HCEC 1CT (cell line): ENCODE measurements at regions not wholly inside any gene's neighbourhood (a gene's known extent, or its start where the extent isn't known, plus 50 kb on each side); places are given as distances from the start of the nearest gene placed in this dataset.
"Not testable (repeated sequence)": the region's sequence is repeated elsewhere in the genome, so short reads cannot be mapped to it uniquely, and the experiment has no call there.

ENCODE experiments used
- DNase-seq: peaks from one replicate; pipeline ENCODE4 v3.0.0-alpha.2; 2017

DNA sequence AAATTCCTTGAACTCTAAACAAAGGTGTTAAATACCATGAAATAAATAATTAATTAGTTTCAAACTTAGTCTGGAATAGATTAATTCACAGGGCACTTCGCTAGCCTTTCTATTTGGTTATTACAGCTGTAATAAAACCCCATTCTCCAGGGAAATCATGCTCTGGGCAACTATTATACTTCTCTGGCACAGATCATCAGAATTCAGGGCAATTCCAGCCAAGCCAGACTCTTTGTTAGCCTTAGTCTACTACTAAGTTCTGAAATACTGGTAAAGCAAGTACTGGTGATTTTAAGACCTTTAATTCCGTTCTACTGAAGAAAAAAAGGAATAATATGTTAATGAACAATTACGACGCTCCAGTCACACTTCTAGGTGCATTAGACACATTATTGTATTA is 123.4 kb upstream of the PDE1A start:
- DNase-seq = no peak

- not testable (repeated sequence) for DNase-seq
These were observed 125.4 kb upstream of the PDE1A start for GRCh38 chr2:182552232-182552631.

GRCh38 chr2:182552785-182553184 is 125.9 kb upstream of the PDE1A start:
- not testable (repeated sequence) for DNase-seq

DNA sequence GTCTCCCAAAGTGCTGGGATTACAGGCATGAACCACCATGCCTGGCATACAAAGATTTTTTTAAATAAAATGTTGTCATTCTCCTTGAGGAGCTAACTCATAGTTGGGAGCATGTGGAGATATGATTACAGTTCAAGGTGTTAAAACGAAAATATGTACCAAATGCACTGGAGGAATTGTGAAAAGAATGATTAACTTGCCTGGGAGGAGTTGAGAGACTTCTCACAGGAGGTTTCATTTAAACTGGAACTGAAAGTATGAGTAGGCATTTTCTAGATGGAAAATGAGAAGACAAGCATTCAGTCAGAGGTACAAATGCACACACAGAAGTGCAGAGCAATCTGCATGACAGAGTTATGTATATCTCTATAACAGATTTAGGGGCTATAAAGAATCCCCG is 126.6 kb upstream of the PDE1A start:
- DNase-seq = no peak

GRCh38 chr2:182554950-182555349 is 128.1 kb upstream of the PDE1A start:
- no peak for DNase-seq

DNA sequence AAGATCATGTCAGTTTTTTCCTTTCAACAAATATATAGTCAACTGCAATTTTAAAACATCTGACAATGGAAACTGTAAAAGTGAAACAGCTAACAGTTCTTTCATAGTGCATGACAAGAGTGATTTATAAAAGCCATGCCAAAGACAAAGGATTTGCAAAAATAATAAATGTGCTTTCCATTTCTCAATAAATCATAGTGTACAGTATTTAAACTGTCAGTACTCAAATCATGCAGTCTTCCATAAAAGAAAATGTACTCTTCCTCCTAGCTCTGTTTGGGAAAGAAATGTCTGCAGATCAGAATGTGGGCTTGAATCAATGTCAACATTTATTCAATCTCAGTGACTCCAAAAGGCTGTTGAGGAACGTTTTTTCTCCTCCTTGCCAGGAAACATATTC is 131.7 kb upstream of the PDE1A start:
- no peak for DNase-seq

GRCh38 chr2:182559623-182560022 is 132.8 kb upstream of the PDE1A start:
- peak; percentile 74 for DNase-seq

- DNase-seq = no peak
These were observed 139.2 kb upstream of the PDE1A start for GRCh38 chr2:182565911-182566567.

- no peak for DNase-seq
These were observed 142.5 kb upstream of the DNAJC10 start for GRCh38 chr2:182573553-182573952.

DNA sequence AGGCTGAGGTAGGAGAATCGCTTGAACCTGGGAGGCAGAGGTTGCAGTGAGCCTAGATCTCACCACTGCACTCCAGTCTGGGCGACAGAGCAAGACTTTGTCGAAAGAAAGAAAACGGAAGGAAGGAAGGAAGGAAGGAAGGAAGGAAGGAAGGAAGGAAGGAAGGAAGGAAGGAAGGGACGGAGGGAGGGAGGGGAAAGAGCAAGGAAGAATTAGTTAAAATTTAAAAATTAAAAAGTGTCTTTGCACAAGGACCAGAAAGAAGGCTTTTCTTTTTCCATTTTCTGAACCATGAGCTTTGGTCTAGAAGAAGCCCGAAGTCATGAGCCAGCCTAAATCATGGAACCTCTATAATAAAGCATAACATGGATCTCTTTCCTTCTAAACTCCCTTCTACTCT is 138.2 kb upstream of the DNAJC10 start:
- no peak for DNase-seq

DNA sequence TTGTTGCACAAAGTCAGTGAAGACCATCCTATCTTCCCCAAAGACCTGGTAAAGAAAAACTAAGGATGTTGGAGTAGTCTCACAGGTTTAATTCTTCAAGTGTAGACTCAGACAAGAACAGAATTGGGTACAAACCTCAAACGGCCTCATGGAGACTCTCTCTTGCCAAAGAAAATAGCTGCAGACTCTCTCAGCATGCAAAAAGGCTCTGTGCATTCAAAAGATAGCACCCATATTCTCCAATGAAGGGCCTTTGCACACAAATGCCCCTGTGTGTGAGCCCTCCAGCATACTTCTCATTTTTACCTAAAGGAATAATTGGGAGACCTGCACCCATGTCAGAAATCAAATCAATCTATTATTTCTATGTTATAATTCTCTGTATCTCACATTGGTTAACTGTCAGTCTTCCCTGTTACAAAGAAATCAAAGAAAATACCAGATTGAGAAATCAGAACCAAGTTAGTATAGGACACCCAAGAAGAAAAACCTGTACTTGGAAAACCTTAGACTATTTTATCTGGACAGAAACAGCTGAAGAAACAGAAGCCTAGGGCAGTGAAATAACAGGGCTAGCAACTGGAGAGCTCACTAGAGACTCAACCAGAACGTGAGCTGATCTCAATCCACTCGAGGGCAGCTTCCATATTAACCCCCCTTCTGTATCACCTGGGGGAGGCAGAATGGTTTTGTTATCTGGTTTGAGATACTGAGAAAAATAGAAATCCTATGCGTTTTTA is 134.7 kb upstream of the DNAJC10 start:
- DNase-seq = no peak

DNA sequence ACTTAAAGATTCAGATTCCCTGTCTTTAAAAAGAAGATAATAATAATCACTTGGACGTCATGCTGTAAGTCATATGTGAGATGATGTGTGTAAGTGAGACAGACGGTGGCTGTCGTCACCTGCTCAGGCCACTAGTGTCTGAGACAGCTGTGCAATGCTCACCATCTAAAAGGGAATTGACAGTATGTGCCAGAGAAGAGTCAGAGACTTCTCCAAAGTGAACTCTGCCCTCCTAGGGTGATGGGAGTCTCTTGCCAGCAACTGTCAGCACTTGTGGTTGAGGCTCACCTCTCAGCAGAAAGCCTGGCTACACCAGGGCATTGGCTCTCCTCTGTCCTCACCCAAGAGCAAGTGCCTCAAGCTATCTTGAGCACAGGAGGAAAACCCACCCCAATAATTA is 131.6 kb upstream of the DNAJC10 start:
- no peak for DNase-seq

- DNase-seq = no peak
These were observed 131.1 kb upstream of the DNAJC10 start for GRCh38 chr2:182585001-182585400.

DNA sequence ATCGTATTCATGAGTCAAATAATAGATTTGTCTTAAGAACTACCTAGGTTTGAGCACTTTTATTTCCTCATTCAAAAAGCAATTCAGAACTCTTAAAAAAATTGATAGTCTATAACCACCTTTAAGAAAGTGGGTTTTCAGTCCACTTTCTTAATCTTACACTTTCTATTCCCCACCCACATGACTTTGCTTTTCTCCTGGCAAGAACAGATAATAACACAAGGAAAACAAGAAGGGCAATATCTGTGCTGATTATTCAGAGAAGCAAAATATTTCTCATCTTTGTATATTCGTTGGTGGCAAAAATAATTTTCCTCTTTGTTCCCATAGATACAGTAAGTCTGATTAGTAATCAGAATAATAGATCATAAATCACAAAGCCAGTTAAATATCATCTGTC is 130.6 kb upstream of the DNAJC10 start:
- DNase-seq = no peak

DNA sequence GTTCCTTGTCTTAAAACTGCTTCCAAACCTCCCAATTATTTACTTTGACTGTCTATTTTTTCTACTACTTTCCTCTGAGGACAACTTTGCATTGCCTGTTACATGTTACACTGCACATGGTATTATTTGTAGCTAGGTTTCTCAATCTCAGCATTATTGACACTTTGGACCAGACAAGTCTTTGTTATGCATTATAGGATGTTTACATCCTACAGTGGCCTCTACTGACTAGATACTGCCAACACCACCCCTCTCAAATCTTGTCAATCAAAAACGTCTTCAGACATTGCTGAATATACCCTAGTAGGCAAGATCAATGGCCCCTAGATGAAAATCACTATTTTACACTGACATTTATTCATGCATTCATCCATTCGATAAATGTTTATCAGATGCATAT is 129.6 kb upstream of the DNAJC10 start:
- DNase-seq = no peak

- peak; percentile 91 for DNase-seq
These were observed 128.2 kb upstream of the DNAJC10 start for GRCh38 chr2:182587831-182588230.

DNA sequence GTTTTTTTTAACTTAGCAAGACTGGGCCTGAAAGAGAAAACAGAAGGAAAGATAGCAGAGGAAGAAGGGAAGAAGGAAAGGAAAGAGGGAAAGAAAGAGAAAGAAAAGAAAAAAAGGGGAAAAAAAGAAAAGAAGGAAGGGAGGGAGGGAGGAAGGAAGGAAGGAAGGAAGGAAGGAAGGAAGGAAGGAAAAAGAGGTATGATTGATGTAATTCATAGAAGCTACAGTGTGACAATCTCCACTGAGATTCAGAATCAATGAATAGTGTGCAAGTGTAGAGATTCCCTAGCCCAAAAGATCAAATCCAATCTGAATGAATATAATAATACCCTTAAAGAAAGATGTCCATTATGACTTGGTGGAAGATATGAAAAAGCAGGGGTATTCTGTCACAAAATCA is 126.9 kb upstream of the DNAJC10 start:
- DNase-seq = no peak

- DNase-seq = no peak
These were observed 124.3 kb upstream of the DNAJC10 start for GRCh38 chr2:182591774-182592173.

DNA sequence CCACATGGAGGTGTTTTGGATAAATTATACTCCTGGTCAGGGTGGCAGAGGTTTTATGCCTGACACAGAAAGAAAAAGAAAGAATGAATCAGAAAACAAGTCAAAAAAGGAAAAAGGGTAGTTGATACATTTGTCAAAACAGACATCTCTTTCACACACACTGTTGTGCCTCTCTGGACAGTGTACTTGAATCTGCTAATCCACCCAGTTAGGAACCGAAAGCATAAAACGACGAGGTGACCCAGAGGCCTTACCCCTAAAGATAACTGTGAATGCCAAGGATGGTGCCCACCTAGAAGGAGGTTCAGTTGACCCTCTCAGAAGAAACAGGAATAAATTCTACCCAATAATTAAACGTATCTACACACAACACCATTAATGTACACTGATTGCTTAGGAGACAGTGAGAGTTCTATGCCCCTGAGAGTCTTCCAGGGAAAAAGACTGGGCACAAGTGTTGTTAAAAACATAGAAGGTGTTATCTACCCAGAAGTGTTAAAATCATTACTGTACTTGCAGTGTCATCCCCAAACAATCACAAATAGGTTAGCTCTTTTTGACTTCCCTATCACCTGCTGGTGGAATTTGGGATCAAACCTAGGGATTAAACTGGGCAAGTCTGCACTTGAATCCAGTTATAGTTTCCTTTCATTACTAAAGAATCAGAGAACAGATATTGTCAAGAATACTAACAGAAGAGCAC is 123.2 kb upstream of the DNAJC10 start:
- DNase-seq = peak; percentile 14

DNA sequence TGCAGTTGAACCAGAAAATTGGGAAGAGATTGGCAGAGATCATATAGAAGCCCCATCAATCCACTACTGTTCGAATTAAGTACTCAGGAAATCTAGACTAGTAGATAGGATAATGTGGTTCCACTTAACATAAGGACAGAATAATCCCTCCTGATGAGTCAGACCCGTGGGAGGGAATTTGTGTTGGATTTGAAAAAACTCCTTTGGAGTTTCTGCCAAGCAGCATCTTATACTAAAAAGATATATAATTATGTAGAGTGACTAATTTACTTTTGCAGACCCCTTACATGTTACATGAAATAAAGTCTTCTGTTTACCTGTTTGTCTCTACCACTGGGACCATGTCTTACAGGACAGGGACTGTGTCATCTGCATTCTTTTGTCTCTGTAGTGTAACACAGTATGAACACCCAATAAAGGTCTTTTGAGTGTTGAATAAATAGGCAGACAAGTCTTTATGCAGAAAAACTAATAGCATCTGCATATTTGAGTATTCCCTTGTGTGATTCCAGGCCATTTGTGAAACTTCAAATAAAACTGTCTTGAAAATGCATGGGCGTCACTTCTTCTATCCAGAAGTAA is 122.6 kb upstream of the DNAJC10 start:
- peak; percentile 77 for DNase-seq

DNA sequence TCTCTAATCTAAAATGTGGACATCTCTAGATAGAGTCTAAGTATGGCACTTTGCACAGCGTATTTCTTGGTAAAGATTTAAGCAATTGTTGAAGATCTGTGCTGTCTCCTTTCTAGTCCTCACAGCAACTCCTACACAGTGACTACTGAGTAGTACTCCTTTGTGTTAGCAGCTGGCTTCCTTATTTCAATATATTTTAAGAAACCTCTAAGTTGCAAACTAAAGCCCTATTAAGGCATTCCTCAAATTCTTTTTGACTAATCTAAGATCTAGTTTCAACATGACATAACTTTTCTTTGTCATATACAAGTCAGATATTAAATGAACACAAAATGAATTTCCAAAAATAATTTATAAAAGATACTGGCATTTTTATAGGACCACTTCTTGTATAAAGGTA is 121.8 kb upstream of the DNAJC10 start:
- peak; percentile 81 for DNase-seq

GRCh38 chr2:182595650-182596049 is 120.4 kb upstream of the DNAJC10 start:
- no peak for DNase-seq

DNA sequence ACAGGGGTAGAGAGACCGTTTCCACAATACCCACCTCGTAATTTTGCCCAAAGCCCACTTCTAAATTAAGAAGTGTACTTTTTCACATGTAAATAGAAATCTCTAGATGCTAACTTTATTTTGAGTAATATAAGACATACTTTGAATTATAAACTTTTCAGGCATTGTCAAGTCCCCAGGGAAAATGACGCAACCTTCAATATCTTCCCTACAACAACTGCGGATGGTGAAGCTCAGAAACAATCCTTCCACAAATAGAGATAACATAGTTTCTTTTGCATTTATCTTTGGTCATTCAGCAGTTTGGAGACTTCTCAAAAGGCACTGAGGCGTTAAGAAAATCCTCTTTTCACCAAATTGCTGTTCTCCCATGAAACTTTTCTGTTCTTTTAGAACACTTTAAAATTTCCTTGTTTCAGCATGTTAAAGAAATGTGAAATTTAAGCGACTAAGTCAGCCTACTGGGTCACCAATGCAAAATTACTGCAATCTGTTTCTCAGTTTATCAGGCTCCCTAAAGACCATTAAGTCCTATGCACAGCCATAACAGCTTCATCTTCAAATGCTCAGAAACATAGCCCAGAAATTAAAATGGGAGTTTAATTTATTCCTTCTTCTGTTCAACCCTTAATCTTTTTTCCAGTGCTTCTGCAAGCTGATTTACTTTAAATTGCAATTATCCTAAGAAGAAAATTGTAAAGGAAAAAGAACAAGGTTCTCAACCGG is 118.3 kb upstream of the DNAJC10 start:
- DNase-seq = no peak
